H1 (cell line): ENCODE measurements at regions not wholly inside any gene's neighbourhood (a gene's known extent, or its start where the extent isn't known, plus 50 kb on each side); places are given as distances from the start of the nearest gene placed in this dataset.

ENCODE experiments used
- CTCF ChIP-seq, 3 experiments: IDR thresholded peaks; 1 replicate in 2 of 3; 2 replicates in 1 of 3; pipeline versions ENCODE4 v1.5.1 to v1.6.1; 2011; ENCODE audit warnings: low read length in 3 of 3, mild to moderate bottlenecking in 3 of 3, inconsistent platforms in 2 of 3, low read depth in 1 of 3, moderate library complexity in 1 of 3; ENCODE audit not compliant: insufficient read depth in 1 of 3; ENCODE audit errors: control extremely low read depth in 1 of 3
- MAX ChIP-seq: IDR thresholded peaks from 2 replicates; pipeline ENCODE4 v1.6.1; 2012; ENCODE audit warnings: inconsistent platforms
- USF2 ChIP-seq: IDR thresholded peaks from 2 replicates; pipeline ENCODE4 v1.6.1; 2011; ENCODE audit warnings: low read length, improper control_type of control experiment

- no peak for TF ChIP-seq CTCF (IDR thresholded peaks at IDR 0.05; ENCODE audit: control extremely low read depth in 1 of 3, insufficient read depth in 1 of 3, low read depth in 1 of 3, low read length in 3 of 3)
- no peak for TF ChIP-seq USF2
- no peak for TF ChIP-seq MAX
Measured at GRCh38 chr6:85775883-85776282, 133.2 kb upstream of the SYNCRIP start.
